ENCODE measurements at regions not wholly inside any gene's neighbourhood (a gene's known extent, or its start where the extent isn't known, plus 50 kb on each side); places are given as distances from the start of the nearest gene placed in this dataset.

GRCh38 chr21:25426580-25426979, 180.7 kb downstream of the MRPL39 start:
- TF ChIP-seq, protein P1, sequence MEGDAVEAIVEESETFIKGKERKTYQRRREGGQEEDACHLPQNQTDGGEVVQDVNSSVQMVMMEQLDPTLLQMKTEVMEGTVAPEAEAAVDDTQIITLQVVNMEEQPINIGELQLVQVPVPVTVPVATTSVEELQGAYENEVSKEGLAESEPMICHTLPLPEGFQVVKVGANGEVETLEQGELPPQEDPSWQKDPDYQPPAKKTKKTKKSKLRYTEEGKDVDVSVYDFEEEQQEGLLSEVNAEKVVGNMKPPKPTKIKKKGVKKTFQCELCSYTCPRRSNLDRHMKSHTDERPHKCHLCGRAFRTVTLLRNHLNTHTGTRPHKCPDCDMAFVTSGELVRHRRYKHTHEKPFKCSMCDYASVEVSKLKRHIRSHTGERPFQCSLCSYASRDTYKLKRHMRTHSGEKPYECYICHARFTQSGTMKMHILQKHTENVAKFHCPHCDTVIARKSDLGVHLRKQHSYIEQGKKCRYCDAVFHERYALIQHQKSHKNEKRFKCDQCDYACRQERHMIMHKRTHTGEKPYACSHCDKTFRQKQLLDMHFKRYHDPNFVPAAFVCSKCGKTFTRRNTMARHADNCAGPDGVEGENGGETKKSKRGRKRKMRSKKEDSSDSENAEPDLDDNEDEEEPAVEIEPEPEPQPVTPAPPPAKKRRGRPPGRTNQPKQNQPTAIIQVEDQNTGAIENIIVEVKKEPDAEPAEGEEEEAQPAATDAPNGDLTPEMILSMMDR (IDR thresholded peaks at IDR 0.05), result no peak
- no peak for TF ChIP-seq CEBPB (IDR thresholded peaks at IDR 0.05)
- TF ChIP-seq ESRRA (IDR thresholded peaks at IDR 0.05; ENCODE audit: borderline replicate concordance, low read length), result no peak
- TF ChIP-seq RAD21 (conservative IDR thresholded peaks at IDR 0.05 in 1 of 2, IDR thresholded peaks at IDR 0.05 in 1 of 2), result no peak
- no peak for TF ChIP-seq SREBF2 (IDR thresholded peaks at IDR 0.05)
- TF ChIP-seq JUNB (IDR thresholded peaks at IDR 0.05), result no peak

Measured in A549 (cell line).